TTC549 (cell line): ENCODE measurements at regions not wholly inside any gene's neighbourhood (a gene's known extent, or its start where the extent isn't known, plus 50 kb on each side); places are given as distances from the start of the nearest gene placed in this dataset.

Experiments used
- FAIRE-seq: peaks from 2 replicates; lab custom pipeline; 2012; peaks lifted over from hg19 to GRCh38; lab: Jason Lieb, UNC

DNA sequence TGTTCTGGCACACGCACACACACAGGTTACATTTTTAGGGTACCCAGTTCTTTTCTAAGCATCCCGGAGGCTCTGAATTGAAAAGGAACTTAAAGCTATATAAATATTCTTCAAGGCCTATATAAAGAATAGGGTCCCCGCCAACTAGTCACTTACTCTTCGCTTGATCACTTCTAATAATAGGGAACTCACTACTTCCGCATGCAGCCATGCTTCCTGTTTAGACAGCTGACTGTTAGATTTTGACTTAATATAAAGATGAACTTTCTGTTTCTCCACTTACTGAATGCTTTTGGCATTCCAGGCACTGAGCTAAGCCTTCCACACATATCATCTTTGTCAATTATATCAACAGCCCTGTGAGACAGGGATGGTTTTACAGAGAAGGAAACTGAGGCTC is 259.6 kb downstream of the TSHZ3 start:
- no peak for FAIRE-seq

DNA sequence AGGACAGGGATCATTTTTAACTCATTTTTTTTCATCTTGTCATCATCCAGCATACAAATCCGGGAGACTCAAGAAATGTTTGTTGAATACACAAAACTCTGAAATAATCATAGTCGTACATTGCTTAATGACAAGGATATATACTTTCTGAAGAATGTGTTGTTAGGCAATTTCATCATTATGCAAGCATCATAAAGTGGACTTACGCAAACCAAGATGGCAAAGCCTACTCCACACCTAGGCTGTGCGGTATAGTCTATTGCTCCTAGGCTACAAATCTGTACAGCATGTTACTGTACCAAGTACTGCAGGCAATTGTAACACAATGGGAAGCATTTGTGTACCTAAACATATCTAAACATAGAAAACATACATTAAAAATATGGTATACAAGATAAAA is 264.1 kb downstream of the TSHZ3 start:
- no peak for FAIRE-seq

DNA sequence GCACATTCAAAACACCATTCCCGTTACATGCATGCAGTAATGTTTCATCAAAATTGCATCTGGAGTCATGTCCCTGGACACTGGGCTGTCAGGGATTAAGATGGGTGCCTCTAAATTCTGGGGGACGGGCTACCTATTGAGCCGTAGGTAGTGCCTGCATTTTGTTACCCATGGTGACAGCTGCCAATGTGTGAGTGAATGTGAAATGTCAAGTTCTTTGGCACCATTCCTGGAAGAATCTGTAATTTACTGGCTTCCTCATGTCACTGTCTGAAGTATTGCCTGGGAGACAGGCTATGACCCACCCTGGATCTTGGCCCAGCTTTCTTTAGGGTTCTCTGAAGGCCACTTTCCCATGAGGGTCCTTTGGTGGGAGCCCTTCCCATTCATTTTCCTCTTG is 266.1 kb downstream of the TSHZ3 start:
- FAIRE-seq: no peak

DNA sequence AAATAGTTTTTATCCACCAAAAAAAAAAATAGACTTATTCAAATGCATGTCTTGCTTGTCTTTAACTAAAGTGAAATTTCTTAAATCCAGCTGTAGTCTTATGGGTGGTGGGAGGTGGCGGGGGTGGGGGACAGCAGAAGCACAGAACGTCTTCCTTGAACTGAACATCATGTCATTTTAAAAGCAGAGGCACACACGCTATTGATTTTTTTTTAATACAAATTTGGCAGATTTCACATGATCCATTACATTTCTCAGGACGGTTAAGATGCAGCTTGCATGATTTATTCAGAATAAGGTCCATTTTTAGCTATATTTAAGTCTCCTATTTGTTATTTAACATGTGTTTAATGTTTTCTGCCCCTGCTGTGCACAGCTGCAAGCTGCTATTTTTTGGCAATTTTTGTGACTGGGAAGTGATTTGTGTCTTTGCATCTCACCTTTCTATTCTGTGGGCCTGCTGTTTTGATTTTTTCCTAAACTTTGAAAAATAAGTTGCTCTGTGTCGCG is 274.0 kb downstream of the TSHZ3 start:
- FAIRE-seq: no peak

DNA sequence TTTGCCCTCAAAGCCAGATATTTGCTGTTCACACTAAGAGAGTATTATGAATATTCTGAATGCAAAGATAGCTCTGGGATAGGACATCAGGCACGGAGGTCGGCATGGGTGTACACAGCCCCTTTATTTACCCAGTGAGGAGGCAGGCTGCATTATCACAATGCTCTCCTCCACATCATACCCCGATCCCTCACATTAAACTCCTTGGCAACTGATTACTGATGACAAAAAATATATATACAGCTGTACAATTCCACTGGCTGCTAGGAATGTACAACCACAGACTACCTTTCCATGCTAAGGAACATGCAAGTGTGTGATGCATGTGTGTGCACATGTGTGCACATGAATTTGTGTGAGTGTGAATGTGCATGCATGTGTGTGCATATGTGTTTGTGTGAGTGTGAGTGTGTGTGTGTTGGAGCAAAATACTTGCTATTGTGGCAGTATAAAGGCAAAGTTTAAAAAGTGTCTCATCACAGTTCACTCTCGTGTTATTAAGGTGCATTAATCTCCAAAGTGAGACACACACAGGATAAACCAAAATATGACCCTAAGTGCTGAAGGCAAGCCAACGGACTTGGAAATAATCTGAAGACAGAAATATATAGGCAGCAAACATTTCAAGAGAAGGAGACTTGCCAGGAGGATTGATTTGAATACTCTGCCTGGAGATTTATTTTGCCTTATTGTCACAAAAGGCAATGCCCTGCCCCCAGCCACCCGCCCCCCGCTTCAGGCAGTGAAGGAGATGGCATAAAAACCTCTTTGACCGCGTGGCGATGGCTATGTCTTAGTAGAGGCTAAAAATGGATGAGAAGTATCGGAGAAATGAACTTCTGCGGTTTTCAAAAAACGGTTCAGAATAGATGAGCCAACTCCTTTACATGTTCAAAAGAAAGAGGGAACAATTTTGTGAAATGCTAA is 274.8 kb downstream of the TSHZ3 start:
- FAIRE-seq: no peak

DNA sequence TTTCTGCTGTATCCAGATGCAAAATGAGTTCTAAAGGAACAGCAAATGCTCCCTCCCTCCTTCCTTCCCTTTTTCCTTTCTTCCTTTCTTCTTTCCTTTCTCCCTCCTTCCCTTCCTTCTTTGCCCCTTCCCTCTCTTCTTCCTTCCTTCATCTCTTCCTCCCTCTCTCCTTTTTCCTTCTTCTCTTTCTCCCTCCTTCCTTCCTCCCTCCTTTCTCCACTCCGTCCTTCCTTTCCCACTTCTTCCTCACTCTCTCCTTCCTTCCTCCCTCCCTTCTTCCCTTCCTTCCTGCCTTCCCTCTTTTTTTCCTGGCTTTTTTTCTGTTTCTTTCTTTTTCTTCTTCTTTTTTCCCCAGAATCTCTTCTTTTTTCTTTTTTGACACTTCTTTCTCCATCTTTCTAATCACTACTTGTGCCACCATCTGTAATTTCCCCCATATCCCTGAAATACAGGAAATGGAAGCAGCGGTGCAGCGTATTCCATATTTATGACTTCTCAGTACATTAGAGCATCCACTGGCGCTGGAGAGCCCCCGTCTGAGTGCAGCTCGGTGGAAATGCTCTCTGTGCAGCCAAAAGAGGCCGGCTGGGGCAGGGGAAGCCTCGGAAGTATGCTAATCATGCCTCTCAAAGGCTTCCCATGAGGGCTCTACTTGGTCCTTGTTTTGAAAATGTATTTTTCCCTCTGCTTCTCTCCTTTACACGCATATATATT is 275.6 kb downstream of the TSHZ3 start:
- FAIRE-seq: no peak

DNA sequence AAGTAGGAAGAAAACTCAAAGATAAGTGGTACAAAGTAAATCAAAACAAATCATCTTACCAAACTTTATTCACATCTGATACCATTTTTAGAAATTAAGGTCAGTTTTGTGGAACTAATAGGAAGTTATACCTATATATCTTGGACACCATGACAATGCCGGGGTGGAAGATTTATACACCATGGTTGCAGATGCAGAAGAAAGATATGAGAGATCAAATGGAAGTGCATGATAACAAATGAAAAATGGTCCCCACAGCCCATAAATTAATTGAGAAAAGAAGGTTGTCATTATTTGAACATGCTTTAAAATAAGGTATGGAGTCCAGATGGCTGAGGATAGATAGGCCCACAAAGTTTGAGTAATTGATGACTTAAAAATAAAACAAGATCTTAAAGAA is 276.8 kb downstream of the TSHZ3 start:
- no peak for FAIRE-seq

DNA sequence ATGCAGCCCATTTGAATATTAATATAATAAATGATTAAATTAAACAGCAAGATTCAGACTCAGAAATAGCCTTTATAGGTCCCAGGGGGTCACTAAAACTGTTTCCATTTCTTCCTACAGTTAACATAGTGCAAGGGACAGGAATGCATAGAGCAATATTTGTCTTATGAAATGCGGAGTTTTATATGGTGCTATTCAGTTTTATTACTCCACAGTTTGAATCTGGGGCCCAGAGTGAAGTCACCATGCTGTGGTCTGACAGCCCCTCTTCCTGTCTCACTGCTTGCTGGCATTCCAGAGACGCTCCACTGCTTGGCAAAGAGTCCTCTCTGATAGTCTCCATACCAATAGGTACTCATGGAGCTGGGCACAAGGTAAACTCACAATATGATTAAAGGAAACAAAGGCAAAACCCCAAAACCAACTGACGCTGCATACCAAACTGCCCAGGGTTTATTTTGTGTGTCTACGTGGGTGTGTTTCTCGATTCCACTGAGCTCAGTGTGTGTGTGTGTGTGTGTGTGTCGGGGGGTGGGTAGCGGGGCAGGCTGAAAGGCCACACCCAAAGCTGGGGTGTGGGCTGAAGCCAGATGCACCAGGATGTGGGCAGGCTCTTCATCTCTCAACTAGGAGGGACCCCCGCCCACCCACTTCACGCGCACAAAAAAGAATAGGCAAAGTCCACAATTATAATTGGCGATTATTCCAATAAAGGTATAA is 277.9 kb downstream of the TSHZ3 start:
- no peak for FAIRE-seq

DNA sequence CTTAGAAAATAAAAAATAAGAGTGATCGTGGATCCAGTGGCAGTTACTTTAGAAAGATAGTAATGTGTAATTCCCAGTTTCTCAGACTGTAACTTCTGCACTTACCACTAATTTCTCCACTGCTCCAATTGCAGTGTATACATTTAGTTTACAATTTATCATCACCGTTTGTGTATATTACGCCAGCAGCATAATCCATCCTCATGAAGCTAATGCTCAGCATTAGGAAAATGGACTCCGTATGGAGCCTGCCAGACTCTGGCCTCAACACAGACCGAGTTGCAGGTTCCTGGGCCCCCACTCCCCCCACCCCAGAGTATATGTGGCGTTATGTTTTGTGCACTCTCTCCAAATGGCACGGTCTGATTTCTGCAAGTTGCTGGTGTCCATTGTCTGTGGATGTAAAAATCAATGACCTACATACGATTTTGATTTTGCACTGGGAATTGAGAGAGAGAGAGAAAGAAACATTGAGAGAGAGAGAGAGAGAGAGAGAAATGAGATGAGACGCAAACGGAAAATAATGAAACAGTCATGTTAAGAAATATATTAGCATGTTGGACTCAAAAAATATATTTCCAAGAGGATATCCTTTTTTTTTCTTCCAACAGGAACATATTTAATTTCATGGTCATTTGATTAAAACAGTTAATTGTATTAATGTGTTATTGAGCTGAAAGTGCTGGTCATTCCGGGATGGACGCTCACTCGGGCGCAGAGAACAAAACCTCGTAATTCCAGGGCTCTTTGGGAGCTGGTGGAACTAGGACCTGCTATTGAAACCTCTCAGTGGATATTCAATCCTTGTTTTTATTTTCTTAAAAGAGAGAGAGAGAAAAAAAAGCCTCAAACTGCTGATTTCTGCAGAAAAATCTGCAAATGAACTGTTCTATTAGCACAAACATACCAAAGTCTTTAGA is 278.8 kb downstream of the TSHZ3 start:
- FAIRE-seq: no peak

DNA sequence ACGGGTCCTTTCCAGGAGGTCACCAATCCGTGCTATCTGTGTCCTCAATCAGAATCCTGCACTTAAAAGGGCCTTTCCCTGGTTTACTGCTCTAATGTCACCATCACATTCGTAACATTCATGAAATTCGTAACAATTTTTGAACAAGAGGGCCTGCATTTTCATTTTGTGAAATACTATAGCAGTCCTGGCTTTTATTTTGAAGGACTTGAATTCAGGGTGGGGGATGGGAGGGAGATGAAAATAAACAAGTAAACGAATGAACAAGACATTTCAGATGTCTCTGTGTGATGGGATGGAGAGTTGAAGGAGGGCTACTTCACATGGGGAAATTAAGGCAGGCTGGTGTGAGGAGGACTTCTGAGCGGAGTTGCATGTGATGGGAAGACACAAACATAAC is 281.0 kb downstream of the TSHZ3 start:
- FAIRE-seq: no peak

DNA sequence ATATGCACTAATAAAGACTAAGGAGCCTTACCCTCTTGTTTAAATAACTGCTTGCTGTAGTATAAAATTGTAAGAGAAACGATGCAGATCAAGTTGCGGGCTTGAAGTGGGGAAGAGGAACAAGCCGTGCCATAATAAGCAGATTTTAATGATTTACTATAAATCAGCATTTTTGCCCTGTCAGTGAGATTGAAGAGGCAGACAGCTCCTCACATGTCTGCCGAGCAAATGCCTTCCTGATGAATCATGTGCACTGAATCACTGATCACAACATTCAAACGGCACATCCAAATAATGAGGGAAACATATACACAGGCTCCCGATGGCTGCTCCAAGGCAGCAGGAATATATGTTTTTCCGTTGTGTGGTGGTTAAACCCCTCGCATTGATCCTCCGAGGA is 282.9 kb downstream of the TSHZ3 start:
- FAIRE-seq: no peak

DNA sequence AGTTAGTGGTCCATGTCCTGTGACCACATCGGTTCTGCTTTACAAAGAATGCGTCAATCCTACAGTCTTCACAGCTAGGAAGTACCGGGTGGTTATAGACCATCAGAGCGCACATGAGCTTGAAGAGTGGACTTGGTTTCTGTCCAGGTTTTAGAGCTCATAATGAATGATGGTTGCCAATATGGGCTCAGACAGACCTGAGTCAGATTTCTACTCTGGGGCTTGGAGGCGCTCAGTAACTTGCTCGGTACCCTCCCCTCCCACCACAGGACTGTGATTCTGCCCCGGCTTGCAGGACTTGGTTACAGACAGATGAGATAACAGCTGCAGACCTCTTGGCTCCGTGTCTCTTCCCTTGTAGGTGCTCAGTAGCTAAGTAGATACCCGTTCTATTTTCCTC is 284.7 kb downstream of the TSHZ3 start:
- no peak for FAIRE-seq

DNA sequence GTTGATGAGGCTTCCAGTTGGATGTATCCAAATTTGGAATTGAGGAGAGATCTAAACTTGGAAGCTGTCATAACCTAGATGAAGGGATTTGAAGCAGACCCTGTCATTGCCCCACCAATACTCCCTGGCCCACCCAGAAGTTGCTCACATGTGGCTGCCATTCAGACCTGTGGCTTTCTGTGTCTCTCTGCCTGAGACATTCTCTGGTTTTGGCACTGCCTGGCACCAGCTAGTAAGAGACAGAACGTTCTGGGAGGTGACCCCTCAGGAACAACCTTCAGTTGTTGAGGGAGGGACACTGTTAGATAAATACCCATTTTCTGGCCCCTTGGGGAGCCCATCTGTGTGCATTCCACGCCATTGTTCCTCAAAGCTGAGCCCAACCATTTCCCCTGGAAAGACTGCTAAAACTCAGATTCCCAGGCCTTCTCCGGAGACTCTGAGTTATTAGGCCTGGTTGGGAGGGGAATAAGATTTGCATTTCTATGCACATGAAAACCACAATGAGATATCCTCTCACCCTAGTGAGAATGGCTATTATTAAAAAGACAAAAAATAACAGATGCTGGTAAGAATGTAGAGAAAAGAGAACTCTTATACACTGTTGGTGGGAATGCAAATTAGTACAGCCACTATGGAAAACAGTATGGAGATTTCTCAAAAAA is 290.4 kb downstream of the TSHZ3 start:
- no peak for FAIRE-seq

DNA sequence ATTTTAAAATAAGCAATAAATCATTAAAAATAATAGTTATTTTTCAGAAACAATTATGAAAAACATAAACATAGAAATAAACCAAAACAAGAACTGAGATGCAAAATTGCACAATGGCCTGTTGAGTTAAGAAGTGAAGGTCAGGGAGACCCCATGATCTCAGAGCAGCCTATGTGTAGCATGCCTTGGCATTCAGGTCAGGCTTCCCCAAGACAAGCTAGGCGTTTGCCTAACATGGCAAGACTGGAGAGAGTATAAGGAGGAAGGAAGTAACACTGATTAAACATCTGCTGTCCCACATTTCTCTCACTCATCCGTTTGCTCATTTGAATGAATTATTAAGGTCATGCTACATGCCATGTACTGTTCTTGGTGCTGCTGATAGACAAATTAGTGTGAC is 291.8 kb downstream of the TSHZ3 start:
- FAIRE-seq: no peak

DNA sequence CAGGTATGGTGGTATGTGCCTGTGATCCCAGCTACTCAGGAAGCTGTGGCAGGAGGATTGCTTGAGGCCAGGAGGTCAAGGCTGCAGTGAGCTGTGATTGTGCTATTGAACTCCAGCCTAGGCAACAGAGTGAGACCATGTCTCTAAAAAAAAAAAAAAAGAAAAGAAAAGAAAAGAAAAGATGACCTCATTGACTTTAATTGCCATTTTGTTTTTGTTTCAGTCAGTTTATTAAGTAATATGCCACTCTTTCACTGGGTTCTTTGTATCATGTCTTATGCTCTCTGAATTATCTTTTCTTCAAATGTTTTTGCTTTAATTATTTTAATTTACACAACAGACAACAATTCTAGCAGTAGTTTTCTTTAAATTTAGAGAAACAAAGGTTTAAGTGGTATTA is 293.8 kb downstream of the TSHZ3 start:
- no peak for FAIRE-seq

DNA sequence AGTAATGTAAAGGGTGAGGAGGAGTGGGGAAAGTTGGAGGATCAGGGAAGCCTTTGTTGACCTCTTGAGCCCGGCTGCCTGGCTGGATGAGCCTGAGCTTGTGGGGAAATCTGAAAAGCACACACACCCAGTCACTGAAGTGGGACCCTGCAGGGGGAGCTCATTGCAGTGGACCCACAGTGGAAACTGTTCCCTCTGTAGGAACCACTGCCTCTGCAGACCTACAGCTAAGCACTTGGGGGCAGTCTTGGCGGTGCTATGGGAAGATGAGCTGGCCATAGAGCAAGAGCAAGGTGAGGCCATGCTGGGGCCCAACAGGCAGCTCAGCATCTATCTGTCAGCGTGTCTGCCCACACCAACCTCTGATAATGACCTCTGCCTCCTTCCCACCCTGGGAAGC is 294.8 kb downstream of the TSHZ3 start:
- FAIRE-seq: no peak

DNA sequence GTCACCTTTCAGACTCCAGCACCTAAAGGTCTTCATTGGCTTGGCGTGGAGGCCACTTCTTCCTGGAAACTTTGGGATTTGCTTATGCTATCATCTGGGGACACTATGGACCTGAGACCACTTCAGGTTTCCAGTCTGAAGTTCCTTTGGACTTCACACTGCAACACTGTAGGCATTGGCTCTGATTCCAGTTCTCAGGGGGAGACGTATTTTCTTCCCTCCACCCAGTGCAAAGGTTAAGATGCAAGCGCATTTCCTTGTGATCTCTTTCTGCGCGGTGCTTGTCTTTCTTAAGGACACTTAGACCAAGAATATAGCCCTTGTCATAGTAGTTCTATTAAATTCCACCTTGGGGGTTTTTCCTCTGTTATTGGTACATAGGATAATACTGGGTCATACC is 299.8 kb downstream of the TSHZ3 start:
- no peak for FAIRE-seq

DNA sequence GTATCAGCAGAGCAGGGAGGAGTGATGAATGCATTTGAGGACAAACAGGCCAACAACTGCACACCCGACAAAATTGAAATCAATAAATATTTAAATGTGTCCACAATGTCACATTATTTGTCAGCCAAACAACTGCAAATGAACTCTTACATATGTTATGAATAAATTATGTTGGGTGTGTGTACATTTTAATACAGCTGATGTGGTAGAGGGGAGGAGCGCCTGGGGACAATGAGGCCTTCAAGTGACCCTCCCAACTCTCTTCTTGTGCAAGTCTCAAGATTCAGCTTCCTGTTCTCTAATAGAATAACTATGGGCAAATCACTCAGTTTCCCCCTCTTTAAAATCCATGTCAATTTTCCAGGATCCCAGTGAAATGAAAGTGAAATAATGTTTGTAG is 303.2 kb downstream of the TSHZ3 start:
- no peak for FAIRE-seq

DNA sequence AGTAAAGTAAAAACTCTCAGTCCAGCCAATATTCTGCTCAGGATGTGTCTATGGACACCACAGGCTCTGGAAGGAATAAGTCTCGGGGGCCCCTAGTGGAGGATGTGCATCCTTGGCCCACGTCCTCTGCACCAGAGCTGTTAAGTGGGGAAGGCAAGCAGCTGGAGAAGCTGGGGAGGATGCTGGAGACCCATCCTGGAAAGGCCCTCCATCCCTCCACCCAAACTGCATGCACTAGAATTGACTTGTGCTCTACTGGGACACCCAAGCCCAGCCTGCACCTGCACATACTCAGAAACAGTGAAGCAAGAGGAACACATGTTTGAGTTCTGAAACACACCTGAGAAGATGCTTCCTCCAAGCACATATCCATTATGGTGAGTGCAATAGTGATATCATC is 307.8 kb downstream of the TSHZ3 start:
- no peak for FAIRE-seq

DNA sequence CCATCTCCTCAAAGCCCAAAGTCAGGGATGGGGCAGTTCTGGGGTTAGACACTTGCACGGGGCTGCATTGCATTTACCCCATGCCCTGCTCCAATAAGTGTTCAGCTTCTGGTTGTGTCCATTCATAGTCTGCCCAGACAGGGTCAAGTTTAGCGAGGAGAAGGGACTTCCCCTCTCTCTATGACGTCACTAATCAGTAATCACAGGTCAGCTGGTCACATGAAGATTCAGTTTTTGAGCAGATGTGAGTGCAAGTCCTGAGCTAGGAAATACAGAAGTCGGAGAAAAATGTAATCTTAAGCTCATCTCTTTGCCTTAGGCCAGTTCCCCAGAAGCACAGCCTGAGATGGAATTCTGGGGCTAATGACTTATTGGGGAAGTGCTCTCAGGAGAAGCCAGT is 310.1 kb downstream of the TSHZ3 start:
- no peak for FAIRE-seq

DNA sequence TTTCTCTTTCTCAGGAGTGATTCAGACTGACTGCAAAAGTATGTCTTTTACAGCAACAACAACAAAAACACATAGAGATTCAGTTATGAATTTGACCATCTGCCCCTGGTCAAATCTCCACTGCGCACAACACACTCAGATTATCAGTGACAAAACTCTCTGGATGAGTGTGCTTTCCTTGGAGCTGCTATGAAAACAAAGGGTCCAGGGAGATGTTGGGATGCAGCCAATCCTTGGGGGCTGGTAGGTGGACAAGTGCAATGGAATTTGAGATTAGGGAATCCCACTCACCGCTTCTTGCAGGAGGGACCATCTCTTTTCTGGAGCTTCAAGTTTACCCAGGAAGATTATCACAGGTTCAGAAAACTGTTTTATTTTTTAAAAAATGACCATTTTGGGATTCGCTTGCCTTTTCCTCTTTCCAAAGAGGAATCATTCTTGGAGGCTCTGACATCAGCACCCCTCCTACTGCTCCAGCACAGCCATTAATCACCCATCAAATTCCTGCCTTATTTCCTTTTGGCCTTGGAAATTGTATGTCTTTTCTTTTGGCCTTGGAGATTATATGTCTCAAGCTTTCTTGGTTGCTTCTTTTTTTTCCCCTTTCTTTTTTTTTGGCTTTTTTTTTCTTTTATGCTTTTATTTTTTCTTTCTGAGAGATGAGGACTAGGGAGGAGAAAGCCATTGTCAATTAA is 311.8 kb downstream of the TSHZ3 start:
- no peak for FAIRE-seq
